Upper lobe of left lung (tissue), 4 donors: ENCODE measurements at regions not wholly inside any gene's neighbourhood (a gene's known extent, or its start where the extent isn't known, plus 50 kb on each side); places are given as distances from the start of the nearest gene placed in this dataset.

ENCODE experiments used
- POLR2A ChIP-seq, 4 donors: fragments of 450-650 bp; IDR thresholded peaks; one replicate each; pipeline ENCODE4 v1.5.1; 2016 to 2017; ENCODE audit warnings: antibody characterized with exemption in 4 of 4, mild to moderate bottlenecking in 2 of 4
- TF ChIP-seq, protein P1 (sequence below), 6 experiments: fragments of 450-650 bp in 4 of 6; fragments of 200-600 bp in 2 of 6; sonication (generic) in 2 of 6; IDR thresholded peaks; one replicate each; pipeline ENCODE4 v1.5.1; 2016 to 2019; ENCODE audit warnings: antibody characterized with exemption in 6 of 6

DNA sequence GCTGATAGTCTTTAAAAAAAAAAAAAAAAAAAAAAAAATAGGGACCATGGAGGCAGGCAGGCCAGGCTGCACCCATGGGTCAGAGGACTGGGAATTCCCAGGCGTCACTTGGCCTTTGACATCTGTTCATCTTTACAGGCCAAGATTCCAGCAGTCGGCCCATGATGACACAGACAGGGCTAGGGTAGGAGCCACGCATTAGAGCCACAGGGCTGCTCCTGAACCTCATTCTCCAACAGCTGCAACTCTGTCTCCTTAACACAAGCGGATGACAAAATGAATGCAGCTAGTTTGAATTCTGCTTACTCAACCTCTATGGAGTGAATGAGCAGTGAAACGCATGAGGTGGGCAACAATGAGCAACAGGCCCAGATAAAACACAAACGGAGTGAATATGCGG is 126.4 kb downstream of the LY86 start:
- no peak for TF ChIP-seq POLR2A (IDR thresholded peaks at IDR 0.05)
- TF ChIP-seq, protein P1, sequence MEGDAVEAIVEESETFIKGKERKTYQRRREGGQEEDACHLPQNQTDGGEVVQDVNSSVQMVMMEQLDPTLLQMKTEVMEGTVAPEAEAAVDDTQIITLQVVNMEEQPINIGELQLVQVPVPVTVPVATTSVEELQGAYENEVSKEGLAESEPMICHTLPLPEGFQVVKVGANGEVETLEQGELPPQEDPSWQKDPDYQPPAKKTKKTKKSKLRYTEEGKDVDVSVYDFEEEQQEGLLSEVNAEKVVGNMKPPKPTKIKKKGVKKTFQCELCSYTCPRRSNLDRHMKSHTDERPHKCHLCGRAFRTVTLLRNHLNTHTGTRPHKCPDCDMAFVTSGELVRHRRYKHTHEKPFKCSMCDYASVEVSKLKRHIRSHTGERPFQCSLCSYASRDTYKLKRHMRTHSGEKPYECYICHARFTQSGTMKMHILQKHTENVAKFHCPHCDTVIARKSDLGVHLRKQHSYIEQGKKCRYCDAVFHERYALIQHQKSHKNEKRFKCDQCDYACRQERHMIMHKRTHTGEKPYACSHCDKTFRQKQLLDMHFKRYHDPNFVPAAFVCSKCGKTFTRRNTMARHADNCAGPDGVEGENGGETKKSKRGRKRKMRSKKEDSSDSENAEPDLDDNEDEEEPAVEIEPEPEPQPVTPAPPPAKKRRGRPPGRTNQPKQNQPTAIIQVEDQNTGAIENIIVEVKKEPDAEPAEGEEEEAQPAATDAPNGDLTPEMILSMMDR (IDR thresholded peaks at IDR 0.05): no peak
